Stimulated activated CD8-positive, alpha-beta memory T cell treated with anti-CD3 and anti-CD28 coated beads, Interleukin-15, amount 100 ng/mL, for 24 hours (primary cell): ENCODE measurements at regions not wholly inside any gene's neighbourhood (a gene's known extent, or its start where the extent isn't known, plus 50 kb on each side); places are given as distances from the start of the nearest gene placed in this dataset.

Experiments
- DNase-seq: peaks from one replicate; pipeline ENCODE4 v3.0.0-alpha.2; 2020; ENCODE audit warnings: low read depth

GRCh38 chr14:61893371-61893940 lies 131.2 kb downstream of the SNAPC1 start:
- no peak for DNase-seq

GRCh38 chr14:61894452-61895077 lies 132.3 kb downstream of the SNAPC1 start:
- peak; percentile 26 for DNase-seq

GRCh38 chr14:61897300-61897699 lies 135.1 kb downstream of the SNAPC1 start:
- no peak for DNase-seq

GRCh38 chr14:61898568-61898967 lies 136.3 kb downstream of the SNAPC1 start:
- DNase-seq: no peak

GRCh38 chr14:61899497-61899896 lies 137.3 kb downstream of the SNAPC1 start:
- DNase-seq: no peak

- DNase-seq: no peak
Measured at GRCh38 chr14:61904946-61905345, 142.7 kb downstream of the SNAPC1 start.

- DNase-seq: no peak
Measured at GRCh38 chr14:61911574-61911973, 149.4 kb downstream of the SNAPC1 start.

- DNase-seq: no peak
Measured at GRCh38 chr14:61918998-61919397, 156.8 kb downstream of the SNAPC1 start.

- DNase-seq: no peak
Measured at GRCh38 chr14:61923348-61923747, 161.1 kb downstream of the SNAPC1 start.

GRCh38 chr14:61925043-61925442 lies 162.8 kb downstream of the SNAPC1 start:
- no peak for DNase-seq

- no peak for DNase-seq
Measured at GRCh38 chr14:61925732-61926435, 163.7 kb downstream of the SNAPC1 start.

GRCh38 chr14:61927060-61927459 lies 164.8 kb downstream of the SNAPC1 start:
- no peak for DNase-seq

GRCh38 chr14:61927520-61927919 lies 165.3 kb downstream of the SNAPC1 start:
- DNase-seq: no peak

- no peak for DNase-seq
Measured at GRCh38 chr14:61928300-61928699, 166.1 kb downstream of the SNAPC1 start.

GRCh38 chr14:61928701-61929100 lies 166.5 kb downstream of the SNAPC1 start:
- DNase-seq: no peak

- DNase-seq: no peak
Measured at GRCh38 chr14:61929651-61930050, 167.4 kb downstream of the SNAPC1 start.

- DNase-seq: no peak
Measured at GRCh38 chr14:61930101-61930857, 168.1 kb downstream of the SNAPC1 start.

- no peak for DNase-seq
Measured at GRCh38 chr14:61932974-61933373, 170.8 kb downstream of the SNAPC1 start.

- DNase-seq: no peak
Measured at GRCh38 chr14:61934385-61934784, 172.2 kb downstream of the SNAPC1 start.

- DNase-seq: no peak
Measured at GRCh38 chr14:61939776-61940175, 177.6 kb downstream of the SNAPC1 start.

- DNase-seq: no peak
Measured at GRCh38 chr14:61940666-61941420, 178.6 kb downstream of the SNAPC1 start.
